Nephron (organoid): ENCODE measurements at regions not wholly inside any gene's neighbourhood (a gene's known extent, or its start where the extent isn't known, plus 50 kb on each side); places are given as distances from the start of the nearest gene placed in this dataset.

ENCODE experiments used
- H3K27ac Mint-ChIP-seq, 3 experiments: 2 replicates each; pipeline ENCODE4 v1.8.0; 2020; ENCODE audit warnings: mixed read lengths in 3 of 3, mild to moderate bottlenecking in 2 of 3, moderate library complexity in 1 of 3
- H3K27me3 Mint-ChIP-seq: 2 replicates; pipeline ENCODE4 v1.8.0; 2021; ENCODE audit warnings: low read depth, mild to moderate bottlenecking, moderate library complexity, mixed read lengths
- H3K36me3 Mint-ChIP-seq: 2 replicates; pipeline ENCODE4 v1.8.0; 2020; ENCODE audit warnings: low read depth, mixed read lengths
- H3K4me1 Mint-ChIP-seq: 2 replicates; pipeline ENCODE4 v1.8.0; 2020; ENCODE audit warnings: mixed read lengths
- H3K4me3 Mint-ChIP-seq, 3 experiments: 2 replicates each; pipeline ENCODE4 v1.8.0; 2020; ENCODE audit warnings: mild to moderate bottlenecking in 3 of 3, mixed read lengths in 3 of 3, moderate library complexity in 2 of 3
- H3K9me3 Mint-ChIP-seq: 2 replicates; pipeline ENCODE4 v1.8.0; 2020; ENCODE audit warnings: mixed read lengths
- TF ChIP-seq, protein P1 (sequence below), 3 experiments: fragments of 200-600 bp; sonication (generic); IDR thresholded peaks; one replicate each; pipeline ENCODE4 v1.5.0; 2021; ENCODE audit warnings: antibody characterized with exemption in 3 of 3; ENCODE audit not compliant: unreplicated experiment in 3 of 3

DNA sequence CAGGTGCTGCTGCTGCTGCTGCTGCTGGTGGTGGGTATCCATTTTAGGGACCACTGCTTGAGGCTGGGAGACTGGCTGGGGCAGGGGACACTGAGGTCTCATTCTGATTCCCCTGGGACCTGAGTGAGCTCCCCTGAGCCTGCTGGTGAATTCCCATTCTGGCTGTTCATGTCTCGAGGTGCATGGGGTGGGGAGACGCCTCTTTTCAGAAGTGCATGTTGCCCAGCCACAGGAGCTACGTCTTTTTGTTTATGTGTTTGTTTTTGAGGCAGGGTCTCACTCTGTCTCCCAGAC, 133.4 kb downstream of the RHOU start:
- H3K9me3 Mint-ChIP-seq = no peaks in the 10 kb centered on the region
- H3K4me3 Mint-ChIP-seq = no peak overlapping the region
- H3K27ac Mint-ChIP-seq = no peak overlapping the region
- H3K27me3 Mint-ChIP-seq = peaks cover 21% of the 10 kb centered on the region
- TF ChIP-seq, protein P1, sequence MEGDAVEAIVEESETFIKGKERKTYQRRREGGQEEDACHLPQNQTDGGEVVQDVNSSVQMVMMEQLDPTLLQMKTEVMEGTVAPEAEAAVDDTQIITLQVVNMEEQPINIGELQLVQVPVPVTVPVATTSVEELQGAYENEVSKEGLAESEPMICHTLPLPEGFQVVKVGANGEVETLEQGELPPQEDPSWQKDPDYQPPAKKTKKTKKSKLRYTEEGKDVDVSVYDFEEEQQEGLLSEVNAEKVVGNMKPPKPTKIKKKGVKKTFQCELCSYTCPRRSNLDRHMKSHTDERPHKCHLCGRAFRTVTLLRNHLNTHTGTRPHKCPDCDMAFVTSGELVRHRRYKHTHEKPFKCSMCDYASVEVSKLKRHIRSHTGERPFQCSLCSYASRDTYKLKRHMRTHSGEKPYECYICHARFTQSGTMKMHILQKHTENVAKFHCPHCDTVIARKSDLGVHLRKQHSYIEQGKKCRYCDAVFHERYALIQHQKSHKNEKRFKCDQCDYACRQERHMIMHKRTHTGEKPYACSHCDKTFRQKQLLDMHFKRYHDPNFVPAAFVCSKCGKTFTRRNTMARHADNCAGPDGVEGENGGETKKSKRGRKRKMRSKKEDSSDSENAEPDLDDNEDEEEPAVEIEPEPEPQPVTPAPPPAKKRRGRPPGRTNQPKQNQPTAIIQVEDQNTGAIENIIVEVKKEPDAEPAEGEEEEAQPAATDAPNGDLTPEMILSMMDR (IDR thresholded peaks at IDR 0.05; ENCODE audit: unreplicated experiment in 3 of 3) = no peak
- no peaks in the 10 kb centered on the region for H3K36me3 Mint-ChIP-seq
- H3K4me1 Mint-ChIP-seq = peaks cover 65% of the 10 kb centered on the region

DNA sequence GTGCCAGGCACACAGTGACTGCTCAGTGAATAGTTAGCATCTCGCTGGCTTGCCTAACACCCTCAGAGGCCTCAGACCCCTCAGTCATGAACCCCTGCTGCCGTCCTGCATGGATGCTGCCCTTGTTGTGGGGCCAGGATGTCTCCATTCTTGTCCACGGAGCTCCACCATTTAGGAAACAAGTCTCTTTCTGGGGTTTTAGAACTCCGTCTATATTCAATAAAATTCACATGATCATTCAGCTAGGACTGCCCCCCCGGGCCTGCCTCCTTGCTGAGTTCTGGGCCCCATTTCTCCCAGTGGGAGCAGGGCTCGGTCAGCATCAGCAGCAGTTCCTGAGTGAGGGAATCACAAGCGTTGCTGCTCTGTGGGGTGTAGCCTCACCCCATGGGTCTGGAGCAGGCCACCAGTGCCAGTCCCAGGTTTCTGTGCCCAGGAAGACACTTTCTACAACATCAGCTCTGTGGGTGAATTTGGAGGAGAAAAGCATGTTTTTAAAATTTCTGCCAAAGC, 134.1 kb downstream of the RHOU start:
- Mint-ChIP-seq H3K4me3 (no peak overlapping the region), H3K27ac (peak overlapping the region in 2 of 3 experiments; percentile 8 to 28), H3K27me3 (peaks cover 20% of the 10 kb centered on the region), H3K9me3 (no peaks in the 10 kb centered on the region), H3K4me1 (peaks cover 60% of the 10 kb centered on the region), H3K36me3 (no peaks in the 10 kb centered on the region)
- TF ChIP-seq, protein P1 (IDR thresholded peaks at IDR 0.05; ENCODE audit: unreplicated experiment in 3 of 3) = no peak

DNA sequence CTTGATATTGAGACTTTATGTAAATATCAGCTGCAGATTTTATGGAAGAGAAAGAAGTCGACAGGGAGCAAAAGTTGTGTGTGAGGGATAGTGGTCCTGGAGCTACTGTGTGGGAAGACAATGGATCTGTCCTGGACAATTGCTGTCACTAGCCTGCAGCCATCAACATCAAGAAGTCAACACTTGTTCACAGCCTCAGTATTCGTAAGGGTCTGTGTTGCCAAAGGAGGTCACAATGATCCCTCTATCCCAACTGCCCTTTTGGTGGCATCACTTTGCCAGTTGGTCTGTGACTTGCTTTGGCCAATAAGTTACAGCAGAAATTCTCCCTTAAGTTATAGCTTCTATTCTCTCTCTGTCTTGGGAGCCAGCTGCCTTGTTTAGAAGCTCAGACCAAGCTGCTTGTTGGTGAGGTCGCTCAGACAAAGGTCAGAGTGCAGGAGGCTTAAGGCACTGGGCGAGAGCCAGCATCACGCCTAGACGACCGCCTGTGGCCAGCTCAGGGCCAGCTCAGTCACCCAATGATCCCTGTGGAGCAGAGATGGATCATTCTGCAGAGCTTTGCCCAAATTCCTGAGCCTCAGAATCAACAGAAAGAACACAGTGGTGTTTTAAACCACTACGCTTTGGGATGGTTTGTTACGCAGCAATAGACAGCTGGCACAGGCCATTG, 134.9 kb downstream of the RHOU start:
- Mint-ChIP-seq H3K4me1 (peaks cover 62% of the 10 kb centered on the region), H3K9me3 (no peaks in the 10 kb centered on the region), H3K27ac (peak overlapping the region in 2 of 3 experiments; percentile 8 to 28), H3K27me3 (peaks cover 20% of the 10 kb centered on the region), H3K4me3 (no peak overlapping the region), H3K36me3 (no peaks in the 10 kb centered on the region)
- TF ChIP-seq, protein P1 (IDR thresholded peaks at IDR 0.05; ENCODE audit: unreplicated experiment in 3 of 3) = no peak

DNA sequence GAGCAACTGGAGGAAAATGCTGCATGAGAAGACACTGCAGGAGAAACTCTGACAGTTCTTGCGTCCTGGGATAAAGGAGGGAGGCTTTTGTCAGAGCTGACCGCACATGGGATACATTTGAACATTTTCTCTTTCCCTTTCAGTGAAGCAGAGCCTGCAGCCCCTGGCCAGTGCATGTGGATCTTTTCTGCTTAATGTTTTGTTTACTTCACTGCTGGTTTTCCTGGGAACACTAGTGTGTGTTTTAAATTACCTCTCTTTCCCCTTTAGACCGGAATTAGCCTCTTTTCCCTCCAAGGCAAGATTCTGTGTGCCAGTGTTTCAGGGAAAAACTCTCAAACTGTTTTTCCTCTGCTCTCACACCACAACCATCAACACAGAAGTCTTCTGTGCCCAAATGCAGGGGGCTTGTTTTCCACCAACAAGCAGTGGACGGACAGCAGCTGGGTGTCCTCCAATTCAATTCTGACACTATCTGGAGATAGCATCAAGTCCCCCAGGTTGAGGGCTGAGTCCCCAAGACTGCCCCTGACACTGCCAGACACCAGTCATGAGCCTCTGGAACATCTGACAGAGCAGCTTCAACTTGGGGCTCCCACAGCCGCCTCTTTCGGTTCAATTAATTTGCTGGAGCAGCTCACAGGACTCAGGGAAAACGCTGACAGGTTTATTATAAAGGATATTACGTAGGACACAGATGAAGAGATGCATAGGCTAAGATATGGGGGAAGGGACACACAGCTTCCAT, 136.2 kb downstream of the RHOU start:
- H3K4me1 Mint-ChIP-seq = peaks cover 62% of the 10 kb centered on the region
- no peaks in the 10 kb centered on the region for H3K9me3 Mint-ChIP-seq
- TF ChIP-seq, protein P1 (IDR thresholded peaks at IDR 0.05; ENCODE audit: unreplicated experiment in 3 of 3) = no peak
- H3K27ac Mint-ChIP-seq = peak overlapping the region; percentile 59 to 96 (median 88)
- peak overlapping the region in 1 of 3 experiments; percentile 6 for H3K4me3 Mint-ChIP-seq
- H3K36me3 Mint-ChIP-seq = no peaks in the 10 kb centered on the region
- peaks cover 13% of the 10 kb centered on the region for H3K27me3 Mint-ChIP-seq

DNA sequence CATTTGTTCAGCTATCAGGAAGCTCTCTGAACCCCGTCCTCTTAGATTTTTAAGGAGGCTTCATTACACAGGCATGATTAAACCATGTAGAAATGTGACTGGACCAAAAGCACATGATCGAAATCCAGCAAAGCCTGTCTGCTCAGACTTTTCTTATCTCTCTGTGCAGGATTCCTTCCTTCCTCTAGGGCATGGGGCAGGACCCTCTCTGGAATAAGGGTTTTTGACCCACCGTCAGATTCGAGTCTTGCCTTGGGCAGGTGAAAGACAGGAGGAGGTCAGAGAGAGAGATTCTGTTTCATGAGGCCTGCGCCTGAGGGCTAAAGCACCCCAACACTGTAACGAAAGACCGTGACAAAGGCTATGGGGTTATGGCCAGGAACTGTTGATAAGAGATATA, 136.8 kb downstream of the RHOU start:
- Mint-ChIP-seq H3K27ac (peak overlapping the region; percentile 59 to 96 (median 88)), H3K4me1 (peaks cover 61% of the 10 kb centered on the region), H3K9me3 (no peaks in the 10 kb centered on the region), H3K27me3 (peaks cover 13% of the 10 kb centered on the region), H3K36me3 (no peaks in the 10 kb centered on the region), H3K4me3 (no peak overlapping the region)
- TF ChIP-seq, protein P1 (IDR thresholded peaks at IDR 0.05; ENCODE audit: unreplicated experiment in 3 of 3) = no peak
